GM21529 (cell line): ENCODE measurements at regions not wholly inside any gene's neighbourhood (a gene's known extent, or its start where the extent isn't known, plus 50 kb on each side); places are given as distances from the start of the nearest gene placed in this dataset.

ENCODE experiments used
- ATAC-seq: cut with Tn5 transposase; IDR thresholded peaks from one replicate; pipeline ENCODE4 v1.9.1; 2021; ENCODE audit not compliant: unreplicated experiment

GRCh38 chr9:82570226-82570625, 492.7 kb downstream of the RASEF start:
- no peak for ATAC-seq

- no peak for ATAC-seq
Observed at GRCh38 chr9:82571540-82571939, 491.4 kb downstream of the RASEF start.

GRCh38 chr9:82572146-82572545, 490.8 kb downstream of the RASEF start:
- ATAC-seq, result no peak

- ATAC-seq, result no peak
Observed at GRCh38 chr9:82574911-82575310, 488.0 kb downstream of the RASEF start.

- ATAC-seq, result no peak
Observed at GRCh38 chr9:82580921-82581320, 482.0 kb downstream of the RASEF start.

GRCh38 chr9:82581516-82581915, 481.4 kb downstream of the RASEF start:
- no peak for ATAC-seq

GRCh38 chr9:82581935-82582334, 481.0 kb downstream of the RASEF start:
- no peak for ATAC-seq

- ATAC-seq, result no peak
Observed at GRCh38 chr9:82582693-82583092, 480.2 kb downstream of the RASEF start.

GRCh38 chr9:82583524-82583923, 479.4 kb downstream of the RASEF start:
- ATAC-seq, result no peak

- no peak for ATAC-seq
Observed at GRCh38 chr9:82584349-82584863, 478.5 kb downstream of the RASEF start.

- ATAC-seq, result no peak
Observed at GRCh38 chr9:82586918-82587356, 476.0 kb downstream of the RASEF start.

GRCh38 chr9:82588301-82589180, 474.4 kb downstream of the RASEF start:
- no peak for ATAC-seq

- no peak for ATAC-seq
Observed at GRCh38 chr9:82590845-82591244, 472.1 kb downstream of the RASEF start.

- ATAC-seq, result no peak
Observed at GRCh38 chr9:82593501-82593900, 469.4 kb downstream of the RASEF start.

- ATAC-seq, result no peak
Observed at GRCh38 chr9:82597241-82598203, 465.4 kb downstream of the RASEF start.

GRCh38 chr9:82598241-82599039, 464.5 kb downstream of the RASEF start:
- ATAC-seq, result no peak

- no peak for ATAC-seq
Observed at GRCh38 chr9:82599336-82599949, 463.5 kb downstream of the RASEF start.

- no peak for ATAC-seq
Observed at GRCh38 chr9:82600536-82601292, 462.2 kb downstream of the RASEF start.

- ATAC-seq, result no peak
Observed at GRCh38 chr9:82601293-82601771, 461.6 kb downstream of the RASEF start.
